GM21717 (cell line): ENCODE measurements at regions not wholly inside any gene's neighbourhood (a gene's known extent, or its start where the extent isn't known, plus 50 kb on each side); places are given as distances from the start of the nearest gene placed in this dataset.
A peak's percentile ranks its signal among the peaks of the same experiment; 100 is the strongest.

Experiments used
- ATAC-seq: cut with Tn5 transposase; IDR thresholded peaks from one replicate; pipeline ENCODE4 v1.9.1; 2021; ENCODE audit warnings: mild to moderate bottlenecking, moderate library complexity; ENCODE audit not compliant: unreplicated experiment

DNA sequence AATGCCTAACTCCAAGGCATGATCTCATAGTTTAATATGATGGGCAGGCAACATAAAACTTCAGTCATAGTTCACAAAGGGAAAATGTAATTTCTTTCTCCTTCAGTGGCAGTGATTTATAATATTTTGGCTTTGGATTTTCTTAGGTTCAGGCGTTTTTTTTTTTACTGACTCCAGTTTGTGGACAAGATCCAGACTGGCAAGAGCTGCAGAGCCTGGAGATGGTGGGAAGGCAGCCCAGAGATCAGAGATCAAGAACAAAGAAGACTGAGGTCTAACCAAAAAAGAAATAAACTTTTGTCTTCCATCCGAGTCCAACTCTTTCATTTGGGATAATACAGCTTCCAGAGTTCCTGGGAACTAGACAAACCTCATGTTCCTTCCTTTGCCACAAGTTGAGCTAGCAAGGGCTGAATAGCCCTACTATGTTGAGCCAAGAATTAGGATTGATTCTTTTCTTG is 215.3 kb upstream of the SETBP1 start:
- ATAC-seq, result no peak

- ATAC-seq, result no peak
These were observed 213.7 kb upstream of the SETBP1 start for GRCh38 chr18:44466997-44467396.

DNA sequence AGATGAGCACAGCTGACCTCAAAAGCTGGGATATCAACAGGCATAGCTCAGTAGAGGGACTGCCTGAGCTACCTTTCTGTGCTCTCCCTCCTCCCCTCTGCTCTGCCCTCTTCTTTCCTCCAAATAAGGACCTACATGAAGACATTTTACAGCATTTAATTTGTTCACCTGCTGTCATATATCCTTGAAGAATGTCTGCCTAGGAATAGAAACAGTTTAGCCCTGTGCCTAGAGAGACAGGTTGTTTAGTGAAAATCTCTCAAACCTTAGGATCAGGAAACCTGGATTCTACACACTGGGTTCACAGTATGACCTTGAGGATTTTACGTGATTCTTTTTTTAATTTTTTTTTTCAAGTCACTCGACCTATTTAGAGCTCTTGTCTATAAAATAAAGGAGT is 213.0 kb upstream of the SETBP1 start:
- no peak for ATAC-seq

DNA sequence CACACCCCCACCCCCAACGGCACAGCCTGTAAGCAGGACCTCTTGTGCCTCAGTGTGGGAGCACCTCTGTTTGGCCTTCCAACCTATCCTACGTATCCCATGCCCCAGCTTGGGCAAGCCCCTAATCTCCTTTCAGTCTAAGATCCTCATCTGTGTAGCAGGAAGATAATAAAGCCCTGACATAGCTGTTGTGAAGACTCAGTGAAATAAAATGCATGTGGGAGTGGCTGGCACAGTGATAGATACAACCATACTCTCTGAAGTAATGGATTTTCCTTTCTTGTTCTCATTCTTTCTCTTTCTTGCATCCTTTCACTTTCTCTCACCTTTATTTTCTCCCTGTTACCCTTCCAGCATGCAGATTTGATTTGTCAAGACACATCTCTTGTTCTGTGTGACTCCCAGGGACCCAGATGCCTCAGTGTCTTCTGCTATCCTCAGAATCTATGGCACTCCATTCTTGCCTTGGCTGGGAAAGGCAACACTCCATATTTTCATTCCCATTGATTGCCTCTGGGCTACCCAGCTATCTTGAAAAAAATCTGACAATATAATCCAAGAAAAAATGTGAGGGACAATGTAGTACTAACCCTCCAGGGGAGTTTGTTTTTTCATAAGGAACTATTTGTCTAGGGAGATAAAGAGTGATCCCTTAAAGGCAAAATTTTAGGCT is 207.2 kb upstream of the SETBP1 start:
- no peak for ATAC-seq

DNA sequence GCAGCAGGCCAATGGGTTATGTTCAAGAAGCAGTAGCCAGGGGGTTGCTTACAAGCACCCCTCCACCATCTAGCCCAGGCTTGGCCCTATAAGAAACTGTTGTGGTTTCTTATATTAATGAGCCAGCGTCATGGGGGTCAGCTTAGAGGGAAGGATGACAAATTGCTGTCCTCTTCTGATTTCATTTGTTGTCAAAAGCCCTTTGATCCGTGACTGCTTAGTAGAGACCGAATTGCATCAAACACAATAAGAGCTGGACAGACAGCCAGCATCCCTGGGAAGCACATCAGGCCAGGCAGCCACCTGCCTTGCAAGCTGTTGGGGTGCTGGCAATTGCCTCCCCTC is 206.6 kb upstream of the SETBP1 start:
- ATAC-seq, result no peak

GRCh38 chr18:44474591-44474990 is 206.1 kb upstream of the SETBP1 start:
- ATAC-seq, result no peak

DNA sequence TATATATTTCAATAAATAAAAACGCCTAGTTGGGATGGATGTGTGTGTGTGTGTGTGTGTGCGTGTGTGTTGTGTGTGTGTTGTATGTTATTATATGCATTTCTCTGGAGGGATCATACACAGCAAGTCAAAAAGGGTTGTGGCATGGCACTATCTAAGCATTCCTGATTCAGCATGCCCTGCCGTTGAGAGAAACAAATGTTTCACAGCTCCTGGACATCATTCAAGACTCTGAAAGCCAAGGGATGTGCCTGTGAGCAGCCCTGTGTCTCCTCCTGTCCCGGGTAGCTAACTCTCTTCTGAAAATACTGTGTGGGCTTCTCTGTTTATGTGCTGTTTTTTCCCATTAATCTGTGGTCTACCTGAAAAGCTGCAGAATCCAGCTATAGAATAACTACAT is 197.9 kb upstream of the SETBP1 start:
- no peak for ATAC-seq

DNA sequence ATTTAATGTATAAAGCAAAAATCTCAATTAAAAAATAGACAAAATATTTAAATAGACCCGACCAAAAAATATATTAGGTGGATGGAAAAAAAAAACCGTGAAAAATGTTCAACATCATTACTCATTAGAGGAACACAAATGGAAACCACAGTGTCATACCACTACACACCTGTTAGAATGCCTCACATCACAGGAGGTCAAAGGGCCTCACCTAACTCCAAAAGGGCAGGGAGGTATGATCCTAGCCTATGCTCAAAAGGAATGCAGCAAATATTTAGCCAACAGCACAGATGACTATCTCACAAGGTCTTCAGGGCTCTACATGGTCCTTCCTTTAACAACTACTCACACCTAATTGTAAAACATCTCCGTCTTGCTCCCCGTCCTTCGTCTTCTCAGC is 185.5 kb upstream of the SETBP1 start:
- ATAC-seq, result no peak

- ATAC-seq, result no peak
These were observed 183.4 kb upstream of the SETBP1 start for GRCh38 chr18:44497311-44497710.

- no peak for ATAC-seq
These were observed 182.8 kb upstream of the SETBP1 start for GRCh38 chr18:44497757-44498490.

DNA sequence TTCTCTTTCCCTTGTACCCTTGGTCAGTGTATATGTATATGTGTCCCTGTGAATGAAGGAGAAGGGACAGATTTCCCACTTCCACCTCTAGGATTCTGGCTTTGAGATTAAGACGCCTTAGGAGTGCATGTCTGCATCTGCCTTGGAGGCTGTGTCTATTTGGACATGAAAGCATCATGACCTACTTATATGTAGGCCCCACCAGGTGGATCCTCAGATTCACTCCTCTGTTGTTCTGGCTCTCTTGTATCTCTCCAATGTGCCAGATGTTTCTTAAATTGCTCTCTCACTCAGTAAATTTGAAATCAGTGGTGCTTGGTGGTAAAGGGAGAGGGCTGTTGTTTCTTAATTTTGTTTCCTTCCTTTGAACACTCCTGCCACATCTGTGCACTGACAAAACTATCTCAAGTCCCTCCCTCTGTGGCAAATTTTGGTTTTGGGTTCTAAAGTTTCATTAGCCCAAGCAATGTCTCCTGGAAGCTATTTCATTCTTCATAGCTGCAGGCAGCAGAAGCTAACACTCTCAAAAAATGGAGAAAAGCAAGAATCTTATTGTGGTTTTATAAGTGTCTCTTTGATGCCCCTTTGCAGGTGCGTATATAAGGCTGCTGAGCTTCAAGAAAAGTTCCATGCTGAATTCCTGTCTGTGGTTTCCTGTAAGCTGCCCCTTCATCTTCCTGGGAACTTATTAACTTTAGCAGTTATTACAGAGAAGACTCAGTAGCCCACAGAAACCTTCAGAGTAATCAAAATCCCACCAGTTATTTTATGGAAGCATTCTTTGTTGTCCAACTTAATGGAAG is 179.7 kb upstream of the SETBP1 start:
- ATAC-seq, result no peak

GRCh38 chr18:44502221-44502620 is 178.5 kb upstream of the SETBP1 start:
- no peak for ATAC-seq

GRCh38 chr18:44502790-44503189 is 177.9 kb upstream of the SETBP1 start:
- no peak for ATAC-seq

DNA sequence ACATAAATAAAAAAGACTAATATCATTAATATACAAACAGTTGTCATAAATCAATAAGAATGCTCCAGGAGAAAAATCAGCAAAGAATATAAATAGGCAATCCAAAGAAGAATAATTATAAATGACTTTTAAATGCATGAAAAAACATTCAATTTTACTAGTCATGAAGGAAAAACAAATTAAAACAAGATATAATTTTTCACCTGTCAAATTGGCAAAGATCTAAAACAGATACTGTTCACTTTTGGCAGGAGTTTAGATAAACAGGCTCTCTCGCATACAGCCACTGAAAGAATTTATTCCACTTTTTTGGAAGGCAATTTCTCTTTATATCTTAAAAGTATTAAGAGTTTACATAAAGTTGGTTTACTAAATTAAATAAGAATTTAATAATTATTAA is 176.8 kb upstream of the SETBP1 start:
- ATAC-seq, result no peak

GRCh38 chr18:44507729-44508325 is 172.9 kb upstream of the SETBP1 start:
- ATAC-seq, result peak; percentile 59

DNA sequence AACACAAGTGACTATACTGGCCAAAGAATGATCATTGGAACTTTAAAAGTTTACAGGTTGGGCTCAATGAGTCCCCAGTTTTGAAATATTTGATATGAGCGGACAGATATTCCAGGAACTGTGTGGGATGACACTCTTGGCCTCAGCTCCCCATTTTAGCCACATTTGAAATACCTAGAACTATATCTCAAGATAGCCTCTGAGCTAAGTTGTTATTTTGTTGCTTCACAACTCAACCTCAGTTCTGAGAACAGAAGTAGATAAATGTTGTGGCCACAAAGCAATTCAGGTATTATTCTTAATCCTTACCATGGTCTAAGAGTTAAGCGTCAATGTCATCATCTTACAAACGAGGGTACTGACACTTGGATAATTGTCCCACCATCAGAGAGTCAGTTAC is 172.2 kb upstream of the SETBP1 start:
- ATAC-seq, result no peak

DNA sequence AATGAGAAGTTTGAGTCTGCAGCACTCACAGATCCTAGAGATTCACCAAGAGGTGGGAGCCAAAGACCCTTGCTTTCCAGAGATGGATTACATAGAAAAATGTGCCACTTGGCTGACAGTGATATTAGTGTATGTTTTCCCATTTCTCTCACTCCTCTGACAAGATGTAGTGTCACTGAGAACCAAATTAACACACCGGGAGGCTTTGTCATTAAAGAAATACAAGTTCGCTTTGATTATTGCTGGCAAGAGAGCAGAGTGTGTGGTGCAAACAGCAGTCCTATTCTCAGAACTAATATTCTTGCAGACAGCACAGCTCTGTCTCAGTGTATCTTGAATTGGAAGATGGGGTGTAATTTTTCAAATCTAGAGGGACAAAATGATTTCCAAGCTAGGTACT is 171.6 kb upstream of the SETBP1 start:
- no peak for ATAC-seq

- no peak for ATAC-seq
These were observed 170.3 kb upstream of the SETBP1 start for GRCh38 chr18:44510390-44510789.

DNA sequence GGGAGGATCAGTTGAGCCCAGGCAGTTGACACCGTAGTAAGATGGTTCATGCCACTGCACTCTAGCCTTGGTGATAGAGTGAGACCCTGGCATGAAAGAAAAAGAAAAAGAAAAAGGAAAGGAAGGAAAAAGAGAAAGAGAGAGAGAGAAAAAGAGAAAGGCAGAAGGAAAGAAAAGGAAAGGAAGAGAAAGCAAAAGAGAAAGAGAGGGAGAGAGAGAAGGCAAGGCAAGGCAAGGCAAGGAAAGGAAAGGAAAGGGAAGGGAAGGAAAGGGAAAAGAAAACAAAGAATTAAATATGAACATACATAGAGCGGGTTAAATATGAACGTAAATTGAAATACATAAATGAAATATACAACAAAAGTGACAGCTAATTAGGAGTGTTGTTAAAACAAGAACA is 167.5 kb upstream of the SETBP1 start:
- no peak for ATAC-seq

- no peak for ATAC-seq
These were observed 166.6 kb upstream of the SETBP1 start for GRCh38 chr18:44514106-44514505.

GRCh38 chr18:44514766-44515165 is 165.9 kb upstream of the SETBP1 start:
- ATAC-seq, result no peak

GRCh38 chr18:44516450-44516849 is 164.2 kb upstream of the SETBP1 start:
- ATAC-seq, result no peak
